ENCODE measurements at regions not wholly inside any gene's neighbourhood (a gene's known extent, or its start where the extent isn't known, plus 50 kb on each side); places are given as distances from the start of the nearest gene placed in this dataset.

- no peak overlapping the region for H3K4me3 ChIP-seq (ENCODE audit: control insufficient read depth in 2 of 3, extremely low read depth in 1 of 3, insufficient read depth in 2 of 3, low read depth in 1 of 3, low read length in 3 of 3)
- no peaks in the 10 kb centered on the region for H4K20me1 ChIP-seq (ENCODE audit: control insufficient read depth, extremely low read depth, insufficient read depth, low read length)
- no peak overlapping the region for H3K27ac ChIP-seq (ENCODE audit: control insufficient read depth, insufficient read depth, low read length)
- H3K9ac ChIP-seq (ENCODE audit: control insufficient read depth, extremely low read depth, insufficient read depth, low read length): no peak overlapping the region
- H3K79me2 ChIP-seq (ENCODE audit: control insufficient read depth, insufficient read depth, low read length): no peaks in the 10 kb centered on the region
- FAIRE-seq (no peak), DNase-seq (ENCODE audit: low read depth, low spot score) (no peak)
- TF ChIP-seq CTCF (optimal IDR thresholded peaks at IDR 0.05 in 1 of 3, IDR thresholded peaks at IDR 0.05 in 1 of 3, conservative IDR thresholded peaks at IDR 0.05 in 1 of 3; ENCODE audit: extremely low read depth in 1 of 3, insufficient read depth in 2 of 3, low read length in 3 of 3) (no peak), EZH2 (IDR thresholded peaks at IDR 0.05; ENCODE audit: low read length) (no peak)
- dilution Hi-C loops (cut with MboI; ENCODE audit: extremely low pct_ligation_motif_present, low sequenced_read_pairs): no loop called here
- H2AFZ ChIP-seq (ENCODE audit: control insufficient read depth, low read length): no peak overlapping the region
- no peak overlapping the region for H3K4me2 ChIP-seq (ENCODE audit: control insufficient read depth, extremely low read depth, insufficient read depth, low read depth, low read length)
- H3K9me1 ChIP-seq (ENCODE audit: control insufficient read depth, extremely low read depth, insufficient read depth, low read length): no peaks in the 10 kb centered on the region
- peaks cover 5% of the 10 kb centered on the region for H3K4me1 ChIP-seq (ENCODE audit: control insufficient read depth, extremely low read depth, insufficient read depth, low read length)
- no peaks in the 10 kb centered on the region for H3K27me3 ChIP-seq (ENCODE audit: control insufficient read depth, extremely low read depth, insufficient read depth, low read length)
- H3K36me3 ChIP-seq (ENCODE audit: control insufficient read depth in 2 of 2, extremely low read depth in 1 of 2, insufficient read depth in 2 of 2, low read length in 2 of 2): no peaks in the 10 kb centered on the region
- H3K9me3 ChIP-seq (ENCODE audit: control insufficient read depth, low read depth, low read length): peaks cover 12% of the 10 kb centered on the region
Measured at GRCh38 chr19:23543351-23543750, 143.7 kb downstream of the ZNF675 start.

GRCh38 chr19:23542562-23542961 lies 144.4 kb downstream of the ZNF675 start:
- Histone ChIP-seq H3K27ac (ENCODE audit: control insufficient read depth, insufficient read depth, low read length) (no peak overlapping the region), H4K20me1 (ENCODE audit: control insufficient read depth, extremely low read depth, insufficient read depth, low read length) (no peaks in the 10 kb centered on the region), H3K27me3 (ENCODE audit: control insufficient read depth, extremely low read depth, insufficient read depth, low read length) (no peaks in the 10 kb centered on the region), H3K4me3 (ENCODE audit: control insufficient read depth in 2 of 3, extremely low read depth in 1 of 3, insufficient read depth in 2 of 3, low read depth in 1 of 3, low read length in 3 of 3) (no peak overlapping the region), H3K4me2 (ENCODE audit: control insufficient read depth, extremely low read depth, insufficient read depth, low read depth, low read length) (no peak overlapping the region), H3K9me1 (ENCODE audit: control insufficient read depth, extremely low read depth, insufficient read depth, low read length) (no peaks in the 10 kb centered on the region), H3K9ac (ENCODE audit: control insufficient read depth, extremely low read depth, insufficient read depth, low read length) (no peak overlapping the region), H3K79me2 (ENCODE audit: control insufficient read depth, insufficient read depth, low read length) (no peaks in the 10 kb centered on the region), H2AFZ (ENCODE audit: control insufficient read depth, low read length) (no peak overlapping the region), H3K36me3 (ENCODE audit: control insufficient read depth in 2 of 2, extremely low read depth in 1 of 2, insufficient read depth in 2 of 2, low read length in 2 of 2) (no peaks in the 10 kb centered on the region), H3K4me1 (ENCODE audit: control insufficient read depth, extremely low read depth, insufficient read depth, low read length) (peaks cover 2% of the 10 kb centered on the region), H3K9me3 (ENCODE audit: control insufficient read depth, low read depth, low read length) (peaks cover 12% of the 10 kb centered on the region)
- no peak for DNase-seq (ENCODE audit: low read depth, low spot score)
- FAIRE-seq: no peak
- dilution Hi-C loops (cut with MboI; ENCODE audit: extremely low pct_ligation_motif_present, low sequenced_read_pairs): no loop called here
- TF ChIP-seq EZH2 (IDR thresholded peaks at IDR 0.05; ENCODE audit: low read length) (no peak), CTCF (optimal IDR thresholded peaks at IDR 0.05 in 1 of 3, IDR thresholded peaks at IDR 0.05 in 1 of 3, conservative IDR thresholded peaks at IDR 0.05 in 1 of 3; ENCODE audit: extremely low read depth in 1 of 3, insufficient read depth in 2 of 3, low read length in 3 of 3) (no peak)

All from keratinocyte (primary cell).